Fibroblast of mammary gland (primary cell): ENCODE measurements at regions not wholly inside any gene's neighbourhood (a gene's known extent, or its start where the extent isn't known, plus 50 kb on each side); places are given as distances from the start of the nearest gene placed in this dataset.
A peak's percentile ranks its signal among the peaks of the same experiment; 100 is the strongest.
"Not testable (repeated sequence)": the region's sequence is repeated elsewhere in the genome, so short reads cannot be mapped to it uniquely, and the experiment has no call there.

Experiments used
- DNase-seq: peaks from one replicate; pipeline ENCODE4 v3.0.0-alpha.2; 2010; ENCODE audit warnings: low read depth
- H3K4me3 ChIP-seq: 2 replicates; pipeline ENCODE4 v1.5.1; 2011; ENCODE audit warnings: low read depth, mild to moderate bottlenecking, low read length, moderate library complexity; ENCODE audit not compliant: control insufficient read depth
- TF ChIP-seq, protein P1 (sequence below): conservative IDR thresholded peaks from 2 replicates; pipeline ENCODE4 v1.5.1; 2011; ENCODE audit warnings: low read depth, low read length, inconsistent platforms; ENCODE audit not compliant: control insufficient read depth, insufficient read depth

DNA sequence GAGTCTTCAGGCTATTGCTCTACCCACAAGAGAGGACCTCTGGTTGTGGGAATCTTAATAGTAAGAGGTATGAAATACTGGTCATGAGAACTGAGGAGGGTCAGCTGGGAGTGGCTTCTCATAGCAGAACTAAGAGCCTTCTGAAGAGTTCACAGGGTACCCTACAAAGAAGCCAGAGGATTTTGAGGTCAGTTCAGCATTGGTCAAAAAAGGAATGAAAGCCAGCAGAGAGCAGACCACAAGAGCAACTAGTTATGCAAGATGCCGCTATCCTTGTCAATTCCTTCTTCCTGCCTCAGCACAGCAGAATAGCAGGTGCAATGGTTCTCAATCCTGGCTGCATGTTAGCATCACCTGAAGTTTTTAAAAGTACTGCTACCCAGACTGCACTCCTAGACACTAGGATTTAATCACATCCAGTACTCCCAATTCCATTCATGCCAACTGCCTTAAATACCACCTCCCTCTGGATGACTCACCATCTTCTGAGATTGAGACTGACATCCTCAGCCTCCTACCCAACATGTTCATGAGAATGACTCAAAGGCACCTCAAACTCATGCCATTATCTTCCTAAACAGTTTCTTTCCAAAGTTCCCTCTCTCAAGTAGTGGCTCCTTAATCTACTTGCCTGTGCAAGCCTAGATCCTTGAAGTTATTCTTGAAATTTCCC lies 81.0 kb upstream of the RBMS1 start:
- peak; percentile 88 for DNase-seq
- TF ChIP-seq, protein P1, sequence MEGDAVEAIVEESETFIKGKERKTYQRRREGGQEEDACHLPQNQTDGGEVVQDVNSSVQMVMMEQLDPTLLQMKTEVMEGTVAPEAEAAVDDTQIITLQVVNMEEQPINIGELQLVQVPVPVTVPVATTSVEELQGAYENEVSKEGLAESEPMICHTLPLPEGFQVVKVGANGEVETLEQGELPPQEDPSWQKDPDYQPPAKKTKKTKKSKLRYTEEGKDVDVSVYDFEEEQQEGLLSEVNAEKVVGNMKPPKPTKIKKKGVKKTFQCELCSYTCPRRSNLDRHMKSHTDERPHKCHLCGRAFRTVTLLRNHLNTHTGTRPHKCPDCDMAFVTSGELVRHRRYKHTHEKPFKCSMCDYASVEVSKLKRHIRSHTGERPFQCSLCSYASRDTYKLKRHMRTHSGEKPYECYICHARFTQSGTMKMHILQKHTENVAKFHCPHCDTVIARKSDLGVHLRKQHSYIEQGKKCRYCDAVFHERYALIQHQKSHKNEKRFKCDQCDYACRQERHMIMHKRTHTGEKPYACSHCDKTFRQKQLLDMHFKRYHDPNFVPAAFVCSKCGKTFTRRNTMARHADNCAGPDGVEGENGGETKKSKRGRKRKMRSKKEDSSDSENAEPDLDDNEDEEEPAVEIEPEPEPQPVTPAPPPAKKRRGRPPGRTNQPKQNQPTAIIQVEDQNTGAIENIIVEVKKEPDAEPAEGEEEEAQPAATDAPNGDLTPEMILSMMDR: no peak
- H3K4me3 ChIP-seq: no peak overlapping the region

DNA sequence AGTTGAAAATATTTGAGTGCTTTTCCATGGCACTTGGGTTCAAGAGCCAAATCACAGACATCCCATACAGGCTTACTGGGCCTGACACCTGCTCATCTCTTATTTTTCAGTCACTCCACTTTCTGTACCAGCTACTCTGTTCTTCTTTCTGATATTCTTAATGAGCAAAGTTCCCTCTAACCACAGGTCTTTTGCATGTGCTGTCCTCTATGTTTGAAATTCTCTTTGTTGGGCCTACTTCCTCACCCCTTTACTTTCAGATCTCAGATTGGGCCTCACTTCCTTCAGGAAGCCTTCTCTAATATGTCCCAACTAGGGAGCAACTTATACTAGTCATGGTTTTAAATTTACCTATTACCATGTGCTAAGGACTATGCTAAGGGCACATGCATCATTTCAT lies 81.8 kb upstream of the RBMS1 start:
- DNase-seq: no peak
- TF ChIP-seq, protein P1: no peak
- H3K4me3 ChIP-seq: no peak overlapping the region

GRCh38 chr2:160576054-160576499 lies 82.5 kb upstream of the RBMS1 start:
- H3K4me3 ChIP-seq: no peak overlapping the region
- TF ChIP-seq, protein P1: no peak
- peak; percentile 65 for DNase-seq

GRCh38 chr2:160577081-160577480 lies 83.5 kb upstream of the RBMS1 start:
- not testable (repeated sequence) for H3K4me3 ChIP-seq, DNase-seq

DNA sequence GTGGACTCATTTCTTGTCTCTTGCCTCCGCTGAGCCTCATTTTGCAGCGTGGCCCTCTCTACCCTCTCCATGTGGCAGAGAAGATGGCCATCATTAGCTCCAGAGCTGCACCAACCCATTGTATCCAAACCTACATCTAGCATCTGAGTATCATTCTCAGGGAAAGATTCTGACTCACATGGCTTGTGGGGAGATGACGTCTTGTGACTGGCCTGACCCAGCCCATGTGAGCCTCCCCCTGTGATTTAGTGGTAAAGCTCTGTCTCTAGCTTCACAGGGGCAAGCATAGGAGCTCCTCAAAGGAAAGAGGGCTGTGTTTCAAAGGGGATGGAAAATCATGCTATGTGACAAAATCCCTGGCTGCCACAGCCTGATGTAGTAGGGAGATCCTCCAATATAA lies 87.4 kb upstream of the RBMS1 start:
- DNase-seq: peak; percentile 67
- no peak overlapping the region for H3K4me3 ChIP-seq
- TF ChIP-seq, protein P1: no peak

DNA sequence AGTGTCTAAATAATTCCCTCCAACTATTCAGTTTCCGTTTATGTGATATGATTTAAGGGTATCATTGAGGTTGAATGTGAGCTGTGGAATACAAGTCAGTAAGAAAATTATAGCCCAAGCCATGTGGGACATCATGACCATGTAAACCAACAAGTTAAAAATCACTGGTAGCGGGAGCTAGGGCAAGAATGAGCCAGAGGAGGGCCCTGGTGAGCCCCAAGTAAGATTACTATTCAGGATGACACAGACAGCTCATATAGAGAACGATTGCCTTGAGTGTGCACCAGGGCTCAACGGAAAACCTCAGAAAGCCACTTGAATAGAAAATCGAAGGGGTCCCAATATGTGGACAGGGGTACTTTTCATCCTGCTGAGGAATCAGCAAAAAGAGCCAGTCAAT lies 87.8 kb upstream of the RBMS1 start:
- TF ChIP-seq, protein P1: no peak
- no peak overlapping the region for H3K4me3 ChIP-seq
- DNase-seq: no peak

- DNase-seq: no peak
- H3K4me3 ChIP-seq: no peak overlapping the region
- TF ChIP-seq, protein P1: no peak
Measured at GRCh38 chr2:160582081-160582480, 88.5 kb upstream of the RBMS1 start.
